H1 (cell line): ENCODE measurements at regions not wholly inside any gene's neighbourhood (a gene's known extent, or its start where the extent isn't known, plus 50 kb on each side); places are given as distances from the start of the nearest gene placed in this dataset.

Source experiments
- POLR2A ChIP-seq, 2 experiments: IDR thresholded peaks; 1 replicate in 1 of 2; 2 replicates in 1 of 2; pipeline ENCODE4 v1.6.1; 2011; ENCODE audit warnings: low read depth in 2 of 2, low read length in 2 of 2, mild to moderate bottlenecking in 2 of 2; ENCODE audit errors: control extremely low read depth in 1 of 2
- SP1 ChIP-seq: IDR thresholded peaks from 2 replicates; pipeline ENCODE4 v1.6.1; 2011; ENCODE audit warnings: low read depth, low read length
- TAF1 ChIP-seq: IDR thresholded peaks from 2 replicates; pipeline ENCODE4 v1.6.1; 2011; ENCODE audit warnings: mild to moderate bottlenecking, low read depth, low read length
- TF ChIP-seq, protein P1 (sequence below), 3 experiments: IDR thresholded peaks; 1 replicate in 2 of 3; 2 replicates in 1 of 3; pipeline versions ENCODE4 v1.5.1 to v1.6.1; 2011; ENCODE audit warnings: low read length in 3 of 3, mild to moderate bottlenecking in 3 of 3, inconsistent platforms in 2 of 3, low read depth in 1 of 3, moderate library complexity in 1 of 3; ENCODE audit not compliant: insufficient read depth in 1 of 3; ENCODE audit errors: control extremely low read depth in 1 of 3

DNA sequence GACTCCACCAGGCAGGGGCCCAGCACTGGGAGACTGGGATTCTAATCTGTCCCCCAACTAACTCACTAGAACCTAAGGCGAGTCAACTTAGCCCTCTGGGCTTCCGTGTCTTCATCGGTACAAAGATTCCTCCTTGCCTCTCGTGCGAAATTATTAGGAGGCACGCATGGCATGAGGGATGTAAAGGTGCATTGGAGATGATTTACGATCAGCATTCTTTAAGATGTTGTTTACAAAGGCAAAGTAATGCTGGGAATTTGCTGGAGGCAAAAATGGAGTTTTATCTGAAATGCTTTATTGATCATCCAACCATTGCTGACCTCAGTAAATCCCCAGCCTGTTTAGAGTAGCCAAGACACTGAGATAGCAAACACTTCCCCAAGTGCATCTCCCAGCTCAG is 171.8 kb upstream of the KLHL29 start:
- TF ChIP-seq POLR2A (IDR thresholded peaks at IDR 0.05; ENCODE audit: control extremely low read depth in 1 of 2, low read depth in 2 of 2, low read length in 2 of 2) (no peak), SP1 (no peak), TAF1 (no peak)
- TF ChIP-seq, protein P1, sequence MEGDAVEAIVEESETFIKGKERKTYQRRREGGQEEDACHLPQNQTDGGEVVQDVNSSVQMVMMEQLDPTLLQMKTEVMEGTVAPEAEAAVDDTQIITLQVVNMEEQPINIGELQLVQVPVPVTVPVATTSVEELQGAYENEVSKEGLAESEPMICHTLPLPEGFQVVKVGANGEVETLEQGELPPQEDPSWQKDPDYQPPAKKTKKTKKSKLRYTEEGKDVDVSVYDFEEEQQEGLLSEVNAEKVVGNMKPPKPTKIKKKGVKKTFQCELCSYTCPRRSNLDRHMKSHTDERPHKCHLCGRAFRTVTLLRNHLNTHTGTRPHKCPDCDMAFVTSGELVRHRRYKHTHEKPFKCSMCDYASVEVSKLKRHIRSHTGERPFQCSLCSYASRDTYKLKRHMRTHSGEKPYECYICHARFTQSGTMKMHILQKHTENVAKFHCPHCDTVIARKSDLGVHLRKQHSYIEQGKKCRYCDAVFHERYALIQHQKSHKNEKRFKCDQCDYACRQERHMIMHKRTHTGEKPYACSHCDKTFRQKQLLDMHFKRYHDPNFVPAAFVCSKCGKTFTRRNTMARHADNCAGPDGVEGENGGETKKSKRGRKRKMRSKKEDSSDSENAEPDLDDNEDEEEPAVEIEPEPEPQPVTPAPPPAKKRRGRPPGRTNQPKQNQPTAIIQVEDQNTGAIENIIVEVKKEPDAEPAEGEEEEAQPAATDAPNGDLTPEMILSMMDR (IDR thresholded peaks at IDR 0.05; ENCODE audit: control extremely low read depth in 1 of 3, insufficient read depth in 1 of 3, low read depth in 1 of 3, low read length in 3 of 3) = no peak
